Gastroesophageal sphincter (tissue), 4 donors: ENCODE measurements at regions not wholly inside any gene's neighbourhood (a gene's known extent, or its start where the extent isn't known, plus 50 kb on each side); places are given as distances from the start of the nearest gene placed in this dataset.

Experiments
- ATAC-seq: fragments of 150-250 bp; one replicate; pipeline ENCODE4 v1.9.1; 2016; ENCODE audit warnings: mild to moderate bottlenecking, moderate library complexity
- H3K27ac ChIP-seq, 4 donors: fragments of 200-600 bp; sonication (generic) in 3 of 4; 1 replicate in 3 of 4; 2 replicates in 1 of 4; pipeline ENCODE4 v1.5.1; 2016 to 2019
- H3K27me3 ChIP-seq: fragments of 200-600 bp; sonication (generic); one replicate; pipeline ENCODE4 v1.5.1; 2019
- H3K36me3 ChIP-seq, 2 donors: fragments of 200-600 bp; sonication (generic); one replicate each; pipeline ENCODE4 v1.5.1; 2019; ENCODE audit warnings: control low read depth in 1 of 2
- H3K4me1 ChIP-seq, 3 donors: fragments of 200-600 bp; sonication (generic); 1 replicate in 2 of 3; 2 replicates in 1 of 3; pipeline ENCODE4 v1.5.1; 2016 to 2019; ENCODE audit warnings: control low read depth in 2 of 3
- H3K4me3 ChIP-seq, 2 donors: fragments of 200-600 bp; sonication (generic); one replicate each; pipeline ENCODE4 v1.5.1; 2019; ENCODE audit warnings: mild to moderate bottlenecking in 1 of 2, moderate library complexity in 1 of 2
- H3K9me3 ChIP-seq, 3 donors: fragments of 200-600 bp; sonication (generic); one replicate each; pipeline ENCODE4 v1.5.1; 2017 to 2019; ENCODE audit warnings: control low read depth in 2 of 3
- CTCF ChIP-seq, 4 experiments: fragments of 200-600 bp in 2 of 4; fragments of 450-650 bp in 2 of 4; sonication (generic) in 1 of 4; IDR thresholded peaks; one replicate each; pipeline ENCODE4 v1.5.1; 2017 to 2019; ENCODE audit warnings: antibody characterized with exemption in 4 of 4, mild to moderate bottlenecking in 2 of 4, moderate library complexity in 2 of 4
- EP300 ChIP-seq: sonication (generic); formaldehyde crosslinking; IDR thresholded peaks from one replicate; pipeline ENCODE4 v1.6.1; 2017; ENCODE audit warnings: antibody characterized with exemption, mild to moderate bottlenecking
- POLR2A ChIP-seq, 2 donors: fragments of 450-650 bp; IDR thresholded peaks; one replicate each; pipeline ENCODE4 v1.6.1; 2017; ENCODE audit warnings: antibody characterized with exemption in 2 of 2, mild to moderate bottlenecking in 2 of 2, moderate library complexity in 1 of 2
- POLR2AphosphoS5 ChIP-seq: sonication (generic); formaldehyde crosslinking; IDR thresholded peaks from one replicate; pipeline ENCODE4 v1.6.1; 2017; ENCODE audit warnings: antibody characterized with exemption
- WGBS, 2 donors: methylation state at CpG; one replicate each; pipeline ENCODE4 v1.1.5; 2018; ENCODE audit warnings: low coverage in 1 of 2; 5-methylcytosine and 5-hydroxymethylcytosine counted together

- no peak overlapping the region for H3K4me3 ChIP-seq
- H3K9me3 ChIP-seq, result no peaks in the 10 kb centered on the region
- TF ChIP-seq POLR2A (IDR thresholded peaks at IDR 0.05) (no peak), POLR2AphosphoS5 (no peak), CTCF (IDR thresholded peaks at IDR 0.05) (no peak), EP300 (no peak)
- 28 to 58% methylated on average over 4 to 8 of the region's 8 CpGs for WGBS, 2 donors
- peak overlapping the region in 1 of 4 donors; percentile 17 for H3K27ac ChIP-seq
- H3K4me1 ChIP-seq, result no peaks in the 10 kb centered on the region
- H3K36me3 ChIP-seq, result no peaks in the 10 kb centered on the region
- ATAC-seq, result peak; percentile 54
- H3K27me3 ChIP-seq, result peaks cover 18% of the 10 kb centered on the region
These were observed 146.2 kb downstream of the KLF13 start for GRCh38 chr15:31472636-31473384.

GRCh38 chr15:31473385-31474058, 146.9 kb downstream of the KLF13 start:
- WGBS, 2 donors, result 89% methylated on average over 5 of the region's 6 CpGs; no CpG with 5 or more reads in 1 of the 2 donors
- no peak for ATAC-seq
- H3K27ac ChIP-seq, result peak overlapping the region in 1 of 4 donors; percentile 14
- H3K36me3 ChIP-seq, result no peaks in the 10 kb centered on the region
- H3K9me3 ChIP-seq, result no peaks in the 10 kb centered on the region
- H3K27me3 ChIP-seq, result peaks cover 14% of the 10 kb centered on the region
- H3K4me1 ChIP-seq, result no peaks in the 10 kb centered on the region
- TF ChIP-seq POLR2AphosphoS5 (no peak), EP300 (no peak), CTCF (IDR thresholded peaks at IDR 0.05) (no peak), POLR2A (IDR thresholded peaks at IDR 0.05) (no peak)
- H3K4me3 ChIP-seq, result no peak overlapping the region

GRCh38 chr15:31474059-31474868, 147.6 kb downstream of the KLF13 start:
- TF ChIP-seq EP300 (no peak), POLR2A (IDR thresholded peaks at IDR 0.05) (no peak), POLR2AphosphoS5 (no peak), CTCF (IDR thresholded peaks at IDR 0.05) (no peak)
- ATAC-seq, result no peak
- H3K4me3 ChIP-seq, result no peak overlapping the region
- H3K27ac ChIP-seq, result no peak overlapping the region
- no peaks in the 10 kb centered on the region for H3K4me1 ChIP-seq
- 81 to 90% methylated on average over 7 to 9 of the region's 10 CpGs for WGBS, 2 donors
- H3K36me3 ChIP-seq, result no peaks in the 10 kb centered on the region
- H3K27me3 ChIP-seq, result peaks cover 7% of the 10 kb centered on the region
- H3K9me3 ChIP-seq, result no peaks in the 10 kb centered on the region

GRCh38 chr15:31476236-31476810, 149.7 kb downstream of the KLF13 start:
- TF ChIP-seq POLR2A (IDR thresholded peaks at IDR 0.05), result no peak
- H3K4me3 ChIP-seq, result no peak overlapping the region
- no peak for ATAC-seq
- WGBS, 2 donors, result 60 to 62% methylated on average over 1 to 3 of the region's 7 CpGs
- no peaks in the 10 kb centered on the region for H3K4me1 ChIP-seq
- no peak overlapping the region for H3K27ac ChIP-seq
- no peaks in the 10 kb centered on the region for H3K9me3 ChIP-seq
- H3K27me3 ChIP-seq, result peaks cover 12% of the 10 kb centered on the region
- H3K36me3 ChIP-seq, result no peaks in the 10 kb centered on the region

GRCh38 chr15:31476866-31477265, 150.2 kb downstream of the KLF13 start:
- 87 to 100% methylated on average over 1 to 3 of the region's 5 CpGs for WGBS, 2 donors
- no peak for ATAC-seq
- TF ChIP-seq CTCF (IDR thresholded peaks at IDR 0.05), result no peak
- TF ChIP-seq POLR2A (IDR thresholded peaks at IDR 0.05), result no peak
- TF ChIP-seq EP300, result no peak
- TF ChIP-seq POLR2AphosphoS5, result no peak

More at GRCh38 chr15:31476866-31477265, 150.2 kb downstream of the KLF13 start:
- Histone ChIP-seq H3K4me1 (no peaks in the 10 kb centered on the region), H3K9me3 (no peaks in the 10 kb centered on the region), H3K27me3 (peaks cover 17% of the 10 kb centered on the region), H3K27ac (no peak overlapping the region), H3K36me3 (no peaks in the 10 kb centered on the region), H3K4me3 (no peak overlapping the region)
